Tibial artery (tissue), 4 donors: ENCODE measurements at regions not wholly inside any gene's neighbourhood (a gene's known extent, or its start where the extent isn't known, plus 50 kb on each side); places are given as distances from the start of the nearest gene placed in this dataset.

ENCODE experiments used
- DNase-seq, 2 donors: peaks; one replicate each; pipeline ENCODE4 v3.0.0-alpha.2; 2019
- H3K27ac ChIP-seq, 2 donors: fragments of 200-600 bp; sonication (generic) in 1 of 2; 1 replicate in 1 of 2; 2 replicates in 1 of 2; pipeline ENCODE4 v1.5.1; 2018 to 2019; ENCODE audit warnings: mild to moderate bottlenecking in 1 of 2
- H3K27me3 ChIP-seq, 2 donors: fragments of 200-600 bp; sonication (generic) in 1 of 2; one replicate each; pipeline versions ENCODE4 v1.5.1 to v1.6.0; 2016 to 2019
- H3K36me3 ChIP-seq, 3 donors: fragments of 200-600 bp; sonication (generic) in 2 of 3; one replicate each; pipeline ENCODE4 v1.5.1; 2016 to 2019; ENCODE audit warnings: mild to moderate bottlenecking in 2 of 3
- H3K4me1 ChIP-seq, 4 donors: fragments of 200-600 bp; sonication (generic) in 2 of 4; 1 replicate in 3 of 4; 2 replicates in 1 of 4; pipeline ENCODE4 v1.5.1; 2016 to 2019
- H3K4me3 ChIP-seq, 2 donors: fragments of 200-600 bp; sonication (generic) in 1 of 2; 1 replicate in 1 of 2; 2 replicates in 1 of 2; pipeline ENCODE4 v1.5.1; 2018 to 2019; ENCODE audit warnings: mild to moderate bottlenecking in 2 of 2
- H3K9me3 ChIP-seq, 3 donors: fragments of 200-600 bp; sonication (generic) in 1 of 3; one replicate each; pipeline ENCODE4 v1.5.1; 2016 to 2019
- intact Hi-C: fragments of 100-400 bp; cut with DNase I; formaldehyde crosslinking; loops from one replicate; pipeline ENCODE4 v1.15.0; 2023; ENCODE audit warnings: low total_unique reads
- TF ChIP-seq, protein P1 (sequence below), 2 experiments: fragments of 200-600 bp in 1 of 2; fragments of 450-650 bp in 1 of 2; IDR thresholded peaks; one replicate each; pipeline ENCODE4 v1.5.1; 2017 to 2019; ENCODE audit warnings: antibody characterized with exemption in 2 of 2, mild to moderate bottlenecking in 1 of 2, moderate library complexity in 1 of 2

DNA sequence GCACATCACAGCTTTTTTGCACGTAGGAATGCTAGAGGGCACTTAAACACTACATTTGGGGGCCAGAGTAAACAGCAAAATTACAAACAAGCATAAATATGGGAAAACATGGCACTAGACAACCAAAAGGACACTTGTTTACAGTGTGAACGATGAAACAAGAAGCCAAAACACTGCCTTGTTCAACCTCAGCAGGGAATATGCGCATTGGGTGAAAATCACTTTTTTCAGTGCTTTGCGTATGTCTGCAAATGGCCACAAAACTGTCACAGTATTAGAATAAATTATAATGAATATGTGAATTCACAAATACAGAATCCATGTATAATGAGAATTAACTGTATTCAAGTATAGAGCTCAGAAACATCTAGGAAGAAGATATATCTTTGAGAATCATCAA, 1064.0 kb upstream of the GYPC start:
- Histone ChIP-seq H3K9me3 (no peaks in the 10 kb centered on the region), H3K4me1 (no peaks in the 10 kb centered on the region), H3K27me3 (no peaks in the 10 kb centered on the region), H3K4me3 (no peak overlapping the region), H3K36me3 (no peaks in the 10 kb centered on the region), H3K27ac (no peak overlapping the region)
- no peak for DNase-seq
- TF ChIP-seq, protein P1, sequence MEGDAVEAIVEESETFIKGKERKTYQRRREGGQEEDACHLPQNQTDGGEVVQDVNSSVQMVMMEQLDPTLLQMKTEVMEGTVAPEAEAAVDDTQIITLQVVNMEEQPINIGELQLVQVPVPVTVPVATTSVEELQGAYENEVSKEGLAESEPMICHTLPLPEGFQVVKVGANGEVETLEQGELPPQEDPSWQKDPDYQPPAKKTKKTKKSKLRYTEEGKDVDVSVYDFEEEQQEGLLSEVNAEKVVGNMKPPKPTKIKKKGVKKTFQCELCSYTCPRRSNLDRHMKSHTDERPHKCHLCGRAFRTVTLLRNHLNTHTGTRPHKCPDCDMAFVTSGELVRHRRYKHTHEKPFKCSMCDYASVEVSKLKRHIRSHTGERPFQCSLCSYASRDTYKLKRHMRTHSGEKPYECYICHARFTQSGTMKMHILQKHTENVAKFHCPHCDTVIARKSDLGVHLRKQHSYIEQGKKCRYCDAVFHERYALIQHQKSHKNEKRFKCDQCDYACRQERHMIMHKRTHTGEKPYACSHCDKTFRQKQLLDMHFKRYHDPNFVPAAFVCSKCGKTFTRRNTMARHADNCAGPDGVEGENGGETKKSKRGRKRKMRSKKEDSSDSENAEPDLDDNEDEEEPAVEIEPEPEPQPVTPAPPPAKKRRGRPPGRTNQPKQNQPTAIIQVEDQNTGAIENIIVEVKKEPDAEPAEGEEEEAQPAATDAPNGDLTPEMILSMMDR (IDR thresholded peaks at IDR 0.05), result no peak
- intact Hi-C loops, result no loop called here

DNA sequence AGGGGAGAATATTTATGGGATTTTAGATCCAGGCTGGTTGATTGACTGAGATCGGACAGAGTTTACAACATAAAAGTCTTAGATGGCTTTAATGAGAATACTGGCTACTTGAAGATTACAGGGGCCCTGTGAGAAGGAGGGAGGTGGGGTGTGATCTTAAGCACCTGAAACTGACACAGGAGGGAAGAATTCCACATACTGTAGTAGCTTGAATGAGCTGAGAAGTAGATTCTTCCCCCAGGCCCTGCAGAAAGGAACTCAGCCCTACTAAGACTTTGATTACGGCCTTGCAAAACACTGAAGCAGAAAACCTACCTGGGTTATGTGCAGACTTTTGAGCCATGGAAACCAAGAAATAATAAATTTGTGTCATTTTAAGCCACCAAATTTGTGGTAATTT, 1062.9 kb upstream of the GYPC start:
- DNase-seq, result no peak
- no peak overlapping the region for H3K27ac ChIP-seq
- TF ChIP-seq, protein P1 (IDR thresholded peaks at IDR 0.05), result no peak
- no peaks in the 10 kb centered on the region for H3K4me1 ChIP-seq
- no peaks in the 10 kb centered on the region for H3K9me3 ChIP-seq
- H3K4me3 ChIP-seq, result no peak overlapping the region
- intact Hi-C loops, result no loop called here
- no peaks in the 10 kb centered on the region for H3K36me3 ChIP-seq
- no peaks in the 10 kb centered on the region for H3K27me3 ChIP-seq

DNA sequence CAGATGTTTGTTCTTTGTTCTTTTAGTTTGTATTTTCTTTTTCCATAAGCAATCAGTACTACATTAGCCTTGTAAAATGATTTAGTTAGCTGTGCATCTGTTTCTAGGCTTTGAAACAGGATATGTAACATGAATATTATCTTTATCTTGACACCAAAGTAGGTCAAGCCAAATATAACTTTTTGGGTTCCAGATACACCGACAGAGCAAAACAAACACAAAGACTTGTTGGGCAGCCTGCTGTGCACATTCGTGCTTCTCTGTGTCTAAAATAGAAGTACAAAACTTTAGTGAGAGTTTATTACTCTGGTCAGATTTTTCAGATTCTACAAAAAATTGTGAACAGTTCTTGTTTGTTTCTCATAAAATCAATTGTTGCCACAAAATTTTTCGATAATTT, 1059.3 kb upstream of the GYPC start:
- intact Hi-C loops, result no loop called here
- DNase-seq, result no peak
- no peaks in the 10 kb centered on the region for H3K27me3 ChIP-seq
- H3K36me3 ChIP-seq, result no peaks in the 10 kb centered on the region
- H3K9me3 ChIP-seq, result no peaks in the 10 kb centered on the region
- H3K4me3 ChIP-seq, result no peak overlapping the region
- no peak overlapping the region for H3K27ac ChIP-seq
- TF ChIP-seq, protein P1 (IDR thresholded peaks at IDR 0.05), result no peak
- no peaks in the 10 kb centered on the region for H3K4me1 ChIP-seq

DNA sequence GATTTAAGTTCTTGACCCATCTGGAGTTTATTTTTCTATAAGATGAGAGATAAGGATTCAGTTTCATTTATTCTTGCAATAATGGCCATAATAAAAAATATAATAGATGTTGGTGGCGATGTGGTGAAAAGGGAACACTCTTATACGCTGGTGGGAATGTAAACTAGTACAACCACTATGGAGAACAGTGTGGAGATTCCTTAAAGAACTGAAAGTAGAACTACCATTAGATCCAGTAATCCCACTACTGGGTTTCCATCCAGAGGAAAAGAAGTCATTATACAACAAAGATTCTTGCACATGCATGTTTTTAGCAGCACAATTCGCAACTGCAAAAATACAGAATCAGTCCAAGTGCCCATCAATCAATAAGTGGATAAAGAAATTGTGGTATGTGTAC, 1040.5 kb upstream of the GYPC start:
- Histone ChIP-seq H3K4me3 (no peak overlapping the region), H3K27ac (no peak overlapping the region), H3K27me3 (no peaks in the 10 kb centered on the region), H3K9me3 (no peaks in the 10 kb centered on the region), H3K4me1 (no peaks in the 10 kb centered on the region), H3K36me3 (no peaks in the 10 kb centered on the region)
- intact Hi-C loops, result no loop called here
- TF ChIP-seq, protein P1 (IDR thresholded peaks at IDR 0.05), result no peak
- DNase-seq, result no peak

DNA sequence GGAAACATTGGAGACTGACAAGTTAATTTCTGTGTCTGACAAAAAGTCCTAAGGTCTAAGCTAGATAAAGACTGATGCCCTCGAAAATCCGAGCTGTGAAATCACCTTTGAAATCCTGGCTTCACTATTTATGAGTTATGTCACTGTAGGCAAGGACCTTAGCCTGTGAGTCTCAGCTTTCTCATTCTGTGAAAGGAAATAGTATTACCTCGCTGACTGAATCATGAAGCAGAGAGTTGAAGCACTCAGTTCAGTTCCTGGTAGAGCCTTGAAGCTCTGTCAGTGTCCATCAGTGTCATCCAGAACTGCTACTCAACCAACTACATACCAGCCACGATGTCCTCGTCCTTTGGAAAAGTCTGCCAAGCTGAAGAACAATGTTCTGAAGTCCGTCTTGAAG, 1025.6 kb upstream of the GYPC start:
- TF ChIP-seq, protein P1 (IDR thresholded peaks at IDR 0.05), result no peak
- Histone ChIP-seq H3K4me1 (no peaks in the 10 kb centered on the region), H3K9me3 (no peaks in the 10 kb centered on the region), H3K36me3 (no peaks in the 10 kb centered on the region), H3K27me3 (no peaks in the 10 kb centered on the region), H3K27ac (no peak overlapping the region), H3K4me3 (no peak overlapping the region)
- no peak for DNase-seq
- intact Hi-C loops, result no loop called here

DNA sequence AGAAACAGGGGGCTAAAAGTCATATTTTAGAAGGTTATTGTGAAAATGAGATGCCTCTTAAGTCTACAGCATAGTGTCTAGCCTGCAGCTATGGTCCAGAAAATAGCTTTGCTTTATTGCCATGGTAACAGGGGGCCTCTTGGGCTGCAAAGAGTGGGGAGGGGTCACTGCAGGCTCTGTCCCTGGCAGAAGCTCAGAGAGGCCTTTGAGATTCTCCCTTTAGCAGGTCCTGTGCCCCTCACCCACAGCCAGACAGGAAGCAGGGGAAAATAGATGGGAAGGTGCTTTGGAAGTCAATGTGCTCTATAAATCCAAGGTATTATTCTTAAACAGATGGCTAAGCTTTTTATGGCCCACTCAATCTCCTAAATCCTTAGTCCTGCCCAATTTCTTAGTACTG, 1021.3 kb upstream of the GYPC start:
- Histone ChIP-seq H3K4me1 (no peaks in the 10 kb centered on the region), H3K27ac (no peak overlapping the region), H3K4me3 (no peak overlapping the region), H3K36me3 (no peaks in the 10 kb centered on the region), H3K27me3 (no peaks in the 10 kb centered on the region), H3K9me3 (no peaks in the 10 kb centered on the region)
- intact Hi-C loops, result no loop called here
- TF ChIP-seq, protein P1 (IDR thresholded peaks at IDR 0.05), result no peak
- DNase-seq, result no peak
